NCI-H2227 treated with DMSO at 0.1 percent for 48 hours (cell line): ENCODE measurements at regions not wholly inside any gene's neighbourhood (a gene's known extent, or its start where the extent isn't known, plus 50 kb on each side); places are given as distances from the start of the nearest gene placed in this dataset.

Source experiments
- DNase-seq: peaks from one replicate; lab custom pipeline; 2025; lab: John Stamatoyannopoulos, UW

DNA sequence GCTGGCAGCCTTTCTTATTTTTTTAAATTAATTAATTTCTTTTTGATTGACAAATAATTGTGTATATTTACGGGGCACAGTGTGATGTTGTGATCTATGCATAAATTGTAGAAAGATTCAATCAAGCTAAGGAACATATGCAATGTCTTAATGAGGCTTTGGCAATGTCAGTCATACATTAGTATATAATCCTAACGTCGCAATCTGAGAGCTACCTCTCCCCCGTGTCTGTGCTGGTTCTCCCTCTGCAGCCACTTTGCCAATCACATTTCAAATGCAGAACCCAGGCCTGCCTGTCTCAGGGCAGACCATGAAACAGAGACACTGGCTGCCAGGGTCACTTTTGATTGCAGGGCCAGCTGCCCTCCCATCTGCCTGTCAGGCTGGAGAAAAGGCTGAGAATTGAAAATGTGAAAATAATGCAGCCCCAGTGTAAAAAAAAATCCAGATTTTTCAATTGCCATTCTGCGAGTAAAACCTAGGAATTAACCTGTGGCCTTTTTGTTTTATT, 56.3 kb downstream of the SLC24A2 start:
- peak; percentile 80 for DNase-seq

DNA sequence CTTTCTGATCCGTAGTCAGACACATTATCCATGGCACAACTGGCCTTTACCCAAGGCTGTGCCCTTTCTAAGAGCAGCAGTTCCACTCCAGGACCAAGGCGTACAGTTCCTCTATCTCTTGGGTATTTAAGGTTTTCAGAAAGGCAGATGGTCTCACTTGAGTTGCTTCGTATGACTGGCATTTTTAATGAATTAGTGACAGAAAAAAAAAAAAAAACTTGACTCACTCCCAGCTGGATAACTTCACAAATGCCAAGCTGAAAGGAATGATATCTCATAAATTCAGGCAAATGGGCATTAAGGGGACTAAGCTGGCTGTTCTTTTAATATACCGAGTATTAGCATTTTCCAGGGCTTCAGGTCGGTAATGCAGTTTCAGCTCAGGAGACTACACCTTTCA, 60.7 kb downstream of the SLC24A2 start:
- DNase-seq, result no peak

- DNase-seq, result no peak
Observed at GRCh38 chr9:19725970-19726369, 62.9 kb downstream of the SLC24A2 start.

- no peak for DNase-seq
Observed at GRCh38 chr9:19720377-19720776, 68.5 kb downstream of the SLC24A2 start.

GRCh38 chr9:19703702-19704101, 85.1 kb downstream of the SLC24A2 start:
- DNase-seq, result no peak

- DNase-seq, result no peak
Observed at GRCh38 chr9:19701991-19702390, 86.8 kb downstream of the SLC24A2 start.

DNA sequence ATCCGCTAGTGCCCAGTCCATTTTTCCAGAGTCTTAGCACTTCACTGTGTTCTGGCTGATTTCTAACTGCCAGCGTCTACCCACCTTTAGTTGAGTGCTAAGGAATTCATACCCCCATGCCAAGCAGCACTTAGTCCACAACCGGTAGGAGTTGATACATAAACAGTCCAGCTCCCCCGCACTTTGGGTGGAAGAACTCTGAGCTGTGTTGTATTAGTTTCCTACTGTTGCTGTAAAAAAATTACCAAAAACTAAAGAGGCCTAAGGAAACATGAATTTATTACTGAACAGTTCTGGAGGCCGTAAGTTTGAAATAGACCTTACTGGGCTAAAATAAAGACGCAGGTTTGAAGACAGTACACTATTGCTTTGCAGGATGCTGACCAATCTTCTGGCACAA, 87.6 kb downstream of the SLC24A2 start:
- DNase-seq, result no peak

DNA sequence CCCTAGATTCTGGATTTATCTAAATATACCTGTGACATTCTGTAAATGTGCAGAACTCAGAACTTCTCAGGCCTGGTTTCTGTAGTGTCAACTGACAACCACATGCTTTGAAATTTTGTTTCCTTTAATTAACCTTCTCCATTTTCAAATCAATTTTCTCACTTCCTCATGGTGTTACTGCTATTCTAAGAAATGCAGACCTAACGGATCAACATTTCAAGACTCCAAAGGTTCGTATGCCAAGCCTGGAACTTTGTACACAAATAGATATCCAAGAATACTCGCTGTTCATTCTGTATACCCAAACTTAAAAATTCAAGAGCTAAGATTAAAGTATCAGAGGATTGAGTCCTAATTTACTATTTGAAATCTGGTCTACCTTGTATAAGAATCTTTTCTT, 88.1 kb downstream of the SLC24A2 start:
- no peak for DNase-seq

DNA sequence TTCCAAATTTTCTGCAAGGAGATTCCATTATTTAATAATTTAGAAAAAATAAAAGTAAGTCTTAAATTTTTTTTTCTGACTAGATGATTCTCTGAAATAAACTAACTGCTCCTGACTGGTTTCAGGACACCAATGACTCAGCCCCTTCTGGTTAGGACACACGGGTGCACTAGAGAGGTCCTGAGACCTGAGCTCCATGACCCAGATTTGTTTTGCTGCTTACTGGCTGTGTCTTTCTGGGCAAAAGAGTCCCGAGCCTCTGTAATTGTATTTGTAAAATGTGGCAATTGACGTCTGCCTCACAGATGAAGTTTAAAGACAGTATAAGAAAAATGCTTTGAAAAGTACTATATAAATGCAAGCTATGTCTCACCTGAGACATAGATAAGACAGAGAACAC, 89.1 kb downstream of the SLC24A2 start:
- DNase-seq, result no peak

- DNase-seq, result no peak
Observed at GRCh38 chr9:19698960-19699359, 89.9 kb downstream of the SLC24A2 start.

DNA sequence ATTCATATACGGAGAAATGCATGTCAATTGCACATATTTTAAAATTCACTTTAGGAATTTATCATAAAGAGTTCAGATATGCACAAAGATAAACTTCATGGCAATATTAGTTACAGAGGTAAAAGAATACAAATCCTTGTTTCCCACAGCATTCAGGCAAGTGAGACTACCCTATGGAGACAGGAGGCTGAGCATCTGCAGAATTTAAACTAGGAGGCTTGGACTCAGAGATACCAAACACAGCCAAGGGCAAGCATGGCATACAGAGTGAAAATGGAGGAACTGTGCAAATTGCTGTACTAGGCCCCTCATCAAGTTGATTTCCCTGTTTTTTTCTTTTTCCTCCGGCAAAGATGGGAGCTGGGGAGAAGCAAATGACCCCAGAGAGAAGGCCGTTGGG, 94.2 kb downstream of the SLC24A2 start:
- DNase-seq, result no peak

DNA sequence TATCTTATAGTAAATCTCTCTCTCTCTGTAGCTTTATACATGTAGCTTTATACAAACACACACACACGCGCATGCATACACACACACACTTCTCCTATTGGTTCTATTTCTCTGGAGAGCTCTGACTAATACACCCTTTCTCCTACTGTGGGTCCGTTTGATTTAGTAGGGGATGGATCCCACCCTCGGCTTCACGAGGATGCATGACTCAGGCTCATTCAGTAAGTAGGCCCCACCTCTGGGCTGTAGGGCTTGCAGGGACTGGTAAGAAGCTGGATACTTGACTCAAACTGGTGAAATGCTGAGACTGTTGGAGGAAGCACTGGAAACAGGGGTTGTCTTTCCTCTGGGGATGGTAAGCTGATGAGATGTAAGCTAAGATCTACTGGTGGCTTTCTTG, 98.7 kb downstream of the SLC24A2 start:
- no peak for DNase-seq

DNA sequence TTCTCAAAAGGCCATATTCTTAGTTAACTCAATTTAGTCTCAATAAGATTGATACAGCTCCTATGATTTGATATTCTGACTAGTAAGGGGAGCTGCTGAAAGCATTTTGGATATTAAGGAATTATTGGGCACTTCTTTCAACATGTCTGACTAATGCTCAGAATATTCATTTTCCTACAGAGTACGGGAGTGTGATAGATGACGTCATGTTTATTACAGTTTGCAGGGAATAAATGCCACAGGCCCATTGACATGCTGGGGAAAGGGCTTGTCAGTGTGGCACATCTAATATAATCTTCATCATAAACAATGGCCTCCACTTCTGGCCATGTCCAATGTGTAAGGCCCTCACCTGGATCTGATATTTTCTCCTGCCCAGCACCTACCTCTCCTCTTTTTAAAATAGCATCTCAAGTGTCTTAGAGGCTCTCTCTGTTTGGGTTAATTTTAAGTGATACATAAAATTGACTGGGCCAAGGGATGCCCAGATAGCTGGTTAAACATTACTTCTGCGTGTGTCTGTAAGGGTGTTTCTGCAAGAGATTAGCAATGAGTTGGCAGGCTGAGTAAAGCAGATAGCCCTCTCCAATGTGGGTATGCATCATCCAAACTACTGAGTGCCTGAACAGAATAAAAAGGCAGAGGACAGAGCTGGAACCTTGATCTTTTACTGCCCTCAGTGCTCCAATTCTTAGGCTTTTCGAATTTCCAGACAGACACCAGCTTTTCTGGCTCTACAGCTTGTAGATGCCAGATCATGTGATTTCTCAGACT, 99.3 kb downstream of the SLC24A2 start:
- DNase-seq, result no peak

DNA sequence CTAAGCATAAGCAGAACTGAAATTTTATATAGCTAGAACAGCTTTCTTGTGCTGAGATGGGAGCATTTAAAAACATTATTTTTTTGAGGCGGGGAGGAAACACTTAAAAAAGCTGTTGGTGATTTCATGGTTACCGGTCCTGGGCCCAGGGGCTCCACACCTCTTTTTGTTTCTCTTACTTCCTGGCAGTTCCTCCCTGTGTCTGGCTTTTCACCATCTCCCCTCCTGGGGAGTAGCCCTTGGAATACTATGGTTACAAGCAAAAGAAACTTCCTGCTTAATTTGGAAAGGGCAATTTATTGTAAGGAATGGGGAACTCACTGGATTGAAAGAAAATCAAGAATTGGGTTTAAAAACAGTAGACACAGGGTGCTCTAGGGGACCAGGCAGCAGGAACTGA, 105.1 kb downstream of the SLC24A2 start:
- DNase-seq, result no peak

DNA sequence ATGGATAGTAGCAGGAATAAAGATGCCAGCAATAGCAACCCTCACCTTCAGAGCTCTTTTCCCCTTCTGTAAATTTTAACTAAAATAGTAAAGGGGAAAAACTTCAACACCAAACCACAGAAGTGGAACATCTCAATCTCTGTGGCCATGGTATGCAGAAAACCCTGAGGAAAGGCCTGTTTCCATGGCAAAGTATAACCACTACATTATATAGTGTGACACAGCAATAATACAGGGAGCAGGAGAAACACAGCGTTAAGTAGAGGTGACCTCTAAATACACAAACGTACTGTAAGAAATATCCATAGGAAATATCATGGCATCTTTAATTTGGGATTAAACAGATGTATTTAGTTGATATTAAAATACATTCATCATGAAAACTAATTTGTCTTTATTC, 106.4 kb downstream of the SLC24A2 start:
- DNase-seq, result peak; percentile 5

DNA sequence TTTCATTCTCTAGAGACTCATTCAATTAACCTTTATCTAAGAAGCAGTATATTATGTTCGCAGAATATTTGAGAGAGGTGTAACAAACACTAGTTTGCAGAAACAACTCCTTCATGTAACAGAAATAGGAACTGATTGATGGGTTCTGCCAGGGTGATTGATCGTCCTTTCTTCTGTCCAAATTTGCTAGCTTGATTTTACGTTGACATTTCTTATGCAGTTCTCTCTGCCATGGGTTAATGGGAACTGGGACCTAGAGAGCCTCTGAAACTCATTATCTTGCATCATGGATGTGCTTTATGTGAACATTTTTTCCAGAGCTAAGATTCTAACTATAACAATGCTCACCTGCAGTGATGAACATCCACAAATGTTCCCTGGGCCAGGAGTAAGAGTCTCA, 107.0 kb downstream of the SLC24A2 start:
- no peak for DNase-seq

DNA sequence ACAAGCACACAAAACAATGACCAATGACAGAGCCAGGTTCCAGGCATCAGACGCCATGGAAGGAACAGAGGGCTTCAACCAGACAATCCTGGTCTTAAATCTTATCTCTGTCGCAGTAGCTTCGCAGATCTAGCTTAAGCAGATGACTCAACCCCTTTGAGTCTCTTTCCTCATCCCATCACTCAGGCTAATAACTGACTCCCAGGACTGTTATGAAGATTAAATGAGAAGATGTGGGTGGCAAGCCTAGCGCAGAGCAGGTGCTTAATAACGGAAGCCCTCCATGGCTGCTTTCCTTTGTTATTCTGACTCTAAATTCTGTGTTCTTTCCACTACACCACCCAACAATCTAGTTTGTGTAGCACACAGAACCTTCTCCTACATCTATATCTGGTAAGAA, 110.9 kb downstream of the SLC24A2 start:
- no peak for DNase-seq

- DNase-seq, result no peak
Observed at GRCh38 chr9:19675492-19675891, 113.3 kb downstream of the SLC24A2 start.

DNA sequence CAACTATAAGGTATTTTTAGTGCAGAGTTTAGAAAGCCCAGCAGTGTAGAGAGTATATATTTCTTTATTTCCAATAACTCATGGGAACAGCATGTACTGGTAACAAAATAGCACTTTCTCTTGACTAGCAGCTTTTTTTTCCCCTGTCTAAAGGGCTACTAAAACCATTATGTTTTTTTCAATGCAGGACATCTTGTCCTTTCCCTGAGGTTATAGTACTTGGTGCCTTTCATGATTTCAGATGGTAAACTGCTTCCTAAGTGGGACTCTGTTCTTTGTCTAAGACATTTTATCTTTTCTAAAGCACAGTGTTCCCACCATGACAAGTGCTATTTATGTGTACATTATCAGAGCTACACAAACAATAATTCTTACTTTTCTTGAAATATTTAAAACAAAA, 122.3 kb downstream of the SLC24A2 start:
- DNase-seq, result no peak

DNA sequence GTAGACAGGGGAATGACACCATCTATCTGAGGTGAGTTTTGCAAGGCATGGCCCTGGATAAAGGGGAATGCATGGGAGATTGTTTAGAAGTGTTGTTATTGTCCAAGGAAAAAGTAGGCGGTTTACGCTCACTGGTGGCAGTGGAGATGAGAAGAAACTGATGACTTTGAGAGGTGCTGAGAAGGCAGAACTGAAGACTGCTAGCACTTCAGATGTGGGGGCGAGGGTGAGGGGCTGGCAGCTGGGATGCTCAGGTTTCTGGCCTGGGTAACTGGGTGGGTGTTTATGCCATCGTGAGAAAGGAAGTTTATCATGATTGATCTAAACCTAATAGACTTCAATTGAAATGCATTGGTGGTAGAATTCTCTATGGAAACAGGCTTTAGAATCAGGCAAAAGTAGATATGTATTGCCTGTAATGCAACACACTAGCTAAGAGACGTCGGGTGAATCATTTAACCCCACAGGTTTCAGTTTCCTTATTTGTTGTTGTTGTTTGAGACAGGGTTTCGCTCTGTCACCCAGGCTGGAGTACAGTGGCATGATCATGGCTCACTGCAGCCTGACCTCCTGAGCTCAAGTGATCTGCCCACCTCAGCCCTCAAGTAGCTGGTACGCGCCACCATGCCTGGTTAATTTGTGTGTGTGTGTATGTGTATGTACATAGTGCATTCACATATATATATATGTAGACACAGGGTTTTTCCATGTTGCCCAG, 123.5 kb downstream of the SLC24A2 start:
- no peak for DNase-seq

GRCh38 chr9:19663570-19663969, 125.3 kb downstream of the SLC24A2 start:
- DNase-seq, result no peak

DNA sequence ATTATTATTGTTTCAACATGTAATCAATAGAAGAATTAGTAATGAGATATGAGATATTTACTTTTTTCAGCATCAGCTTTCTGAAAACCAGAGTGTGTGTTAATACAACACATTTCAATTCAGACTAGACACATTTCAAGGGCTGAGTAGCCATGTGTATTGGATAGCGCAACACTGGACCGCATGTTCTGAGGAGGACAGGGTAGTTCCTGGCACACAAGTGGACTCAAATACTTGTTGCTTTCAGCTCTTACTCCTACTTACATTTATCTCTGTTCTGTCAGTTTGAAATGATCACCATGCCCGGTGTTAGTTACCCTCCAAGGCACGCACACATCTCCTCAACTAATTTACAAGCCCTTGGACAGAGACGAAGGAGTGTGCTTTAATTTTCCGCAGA, 126.6 kb downstream of the SLC24A2 start:
- DNase-seq, result no peak

DNA sequence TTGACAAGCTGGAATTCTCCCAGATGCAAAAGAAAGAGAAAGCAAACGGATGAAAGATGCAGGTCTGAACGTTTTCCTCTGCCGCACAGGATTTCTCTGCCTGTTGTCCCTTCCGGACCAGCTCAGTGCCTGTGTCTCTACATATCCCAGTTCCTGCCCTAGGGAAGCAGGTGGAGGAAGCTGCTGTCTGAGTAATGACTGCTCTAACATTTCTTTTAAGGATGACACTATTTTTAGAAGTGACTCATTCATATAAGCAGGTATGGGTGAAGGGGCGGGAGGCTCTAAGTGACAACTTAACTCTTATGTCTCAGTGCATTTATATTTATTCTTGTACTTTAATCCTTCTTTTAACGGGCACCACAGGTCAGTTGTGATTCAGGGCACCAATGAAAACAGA, 128.8 kb downstream of the SLC24A2 start:
- DNase-seq, result peak; percentile 14

DNA sequence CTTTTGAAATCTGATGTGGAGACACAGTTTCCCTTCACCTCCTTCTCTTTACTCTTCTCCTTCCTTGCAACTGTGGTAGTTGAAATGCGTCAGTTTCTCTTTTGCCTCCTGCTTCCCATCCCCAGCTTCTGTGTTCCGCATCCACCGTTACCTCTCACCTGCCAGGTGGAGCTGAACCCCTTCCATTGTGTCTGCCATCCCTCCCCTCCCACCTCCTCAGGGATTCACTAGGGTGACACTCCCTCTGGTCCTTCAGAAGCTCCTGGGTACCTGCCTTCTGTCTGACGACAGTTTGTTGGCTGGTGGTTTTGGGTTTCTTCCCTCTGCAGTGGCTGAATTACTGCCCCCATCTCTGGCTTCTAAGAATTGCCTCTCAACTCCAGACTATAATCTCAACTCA, 132.1 kb downstream of the SLC24A2 start:
- no peak for DNase-seq
